Neural crest cell (in vitro differentiated cells): ENCODE measurements at regions not wholly inside any gene's neighbourhood (a gene's known extent, or its start where the extent isn't known, plus 50 kb on each side); places are given as distances from the start of the nearest gene placed in this dataset.
A peak's percentile ranks its signal among the peaks of the same experiment; 100 is the strongest.

Source experiments
- DNase-seq: peaks from one replicate; pipeline ENCODE4 v3.0.0; 2021; ENCODE audit warnings: low read depth, mixed read lengths, low spot score
- H3K27ac Mint-ChIP-seq: one replicate; pipeline ENCODE4 v1.8.0; 2021; ENCODE audit warnings: mild to moderate bottlenecking, mixed read lengths; ENCODE audit not compliant: unreplicated experiment
- H3K27me3 Mint-ChIP-seq: 2 replicates; pipeline ENCODE4 v1.8.0; 2021; ENCODE audit warnings: low read depth, mild to moderate bottlenecking, mixed read lengths
- H3K36me3 Mint-ChIP-seq: 2 replicates; pipeline ENCODE4 v1.8.0; 2021; ENCODE audit warnings: low read depth, mild to moderate bottlenecking, mixed read lengths
- H3K4me1 Mint-ChIP-seq: 2 replicates; pipeline ENCODE4 v1.8.0; 2021; ENCODE audit warnings: mixed read lengths
- H3K4me3 Mint-ChIP-seq: one replicate; pipeline ENCODE4 v1.8.0; 2021; ENCODE audit warnings: mild to moderate bottlenecking, mixed read lengths
- H3K9me3 Mint-ChIP-seq: 2 replicates; pipeline ENCODE4 v1.8.0; 2021; ENCODE audit warnings: mixed read lengths
- TF ChIP-seq, protein P1 (sequence below): fragments of 200-600 bp; sonication (generic); conservative IDR thresholded peaks from 2 replicates; pipeline ENCODE4 v1.5.0; 2021; ENCODE audit warnings: antibody characterized with exemption, mild to moderate bottlenecking

DNA sequence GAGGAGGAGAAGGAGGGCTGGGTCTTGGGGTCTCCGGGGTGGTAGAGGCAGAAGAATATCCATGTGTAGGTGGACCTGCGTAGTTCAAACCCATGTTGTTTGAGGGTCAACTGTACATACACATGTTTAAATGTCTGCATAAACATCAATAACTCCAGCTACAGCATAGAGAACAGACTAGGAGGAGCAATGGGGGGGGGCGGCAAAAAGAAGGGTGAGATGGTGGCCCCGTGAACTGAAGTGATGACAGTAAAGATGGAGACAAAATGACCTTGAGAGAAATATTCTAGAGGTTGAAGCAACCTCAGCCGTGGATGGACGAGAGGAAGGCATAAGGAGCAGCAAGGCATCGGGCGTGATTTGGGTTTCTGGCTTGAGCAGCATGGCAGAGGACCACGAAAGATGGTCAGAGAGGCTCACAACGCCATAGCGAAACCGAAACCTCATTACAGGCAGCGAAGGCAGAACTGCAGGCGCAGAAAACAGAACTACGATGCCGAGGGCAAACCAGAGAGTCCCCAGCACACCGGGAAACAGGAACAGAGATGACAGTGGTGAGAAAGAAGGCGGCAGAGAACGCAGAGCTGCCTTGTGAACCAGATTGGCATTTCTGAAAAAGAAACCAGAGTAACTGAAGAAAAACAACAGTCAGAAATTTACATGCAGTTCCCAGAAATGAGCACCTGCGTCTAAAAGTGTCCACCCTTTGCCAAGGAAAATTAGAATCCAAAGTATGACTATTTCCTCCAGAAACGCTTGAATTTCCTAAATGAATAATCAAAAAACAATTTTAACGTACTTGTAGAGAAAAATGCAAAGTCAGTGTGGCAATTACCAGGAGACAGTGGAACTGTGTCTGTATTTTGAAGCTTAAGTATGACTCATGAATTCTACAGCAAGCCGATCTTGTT, 50.3 kb upstream of the ENPP6 start:
- DNase-seq: no peak
- H3K4me3 Mint-ChIP-seq: no peak overlapping the region
- peaks cover 21% of the 10 kb centered on the region for H3K4me1 Mint-ChIP-seq
- H3K27me3 Mint-ChIP-seq: no peaks in the 10 kb centered on the region
- no peaks in the 10 kb centered on the region for H3K9me3 Mint-ChIP-seq
- H3K27ac Mint-ChIP-seq: peak overlapping the region; percentile 10
- TF ChIP-seq, protein P1, sequence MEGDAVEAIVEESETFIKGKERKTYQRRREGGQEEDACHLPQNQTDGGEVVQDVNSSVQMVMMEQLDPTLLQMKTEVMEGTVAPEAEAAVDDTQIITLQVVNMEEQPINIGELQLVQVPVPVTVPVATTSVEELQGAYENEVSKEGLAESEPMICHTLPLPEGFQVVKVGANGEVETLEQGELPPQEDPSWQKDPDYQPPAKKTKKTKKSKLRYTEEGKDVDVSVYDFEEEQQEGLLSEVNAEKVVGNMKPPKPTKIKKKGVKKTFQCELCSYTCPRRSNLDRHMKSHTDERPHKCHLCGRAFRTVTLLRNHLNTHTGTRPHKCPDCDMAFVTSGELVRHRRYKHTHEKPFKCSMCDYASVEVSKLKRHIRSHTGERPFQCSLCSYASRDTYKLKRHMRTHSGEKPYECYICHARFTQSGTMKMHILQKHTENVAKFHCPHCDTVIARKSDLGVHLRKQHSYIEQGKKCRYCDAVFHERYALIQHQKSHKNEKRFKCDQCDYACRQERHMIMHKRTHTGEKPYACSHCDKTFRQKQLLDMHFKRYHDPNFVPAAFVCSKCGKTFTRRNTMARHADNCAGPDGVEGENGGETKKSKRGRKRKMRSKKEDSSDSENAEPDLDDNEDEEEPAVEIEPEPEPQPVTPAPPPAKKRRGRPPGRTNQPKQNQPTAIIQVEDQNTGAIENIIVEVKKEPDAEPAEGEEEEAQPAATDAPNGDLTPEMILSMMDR: no peak
- no peaks in the 10 kb centered on the region for H3K36me3 Mint-ChIP-seq
